SK-N-SH treated with all-trans-retinoic acid at 6 μM for 48 hours (cell line): ENCODE measurements at regions not wholly inside any gene's neighbourhood (a gene's known extent, or its start where the extent isn't known, plus 50 kb on each side); places are given as distances from the start of the nearest gene placed in this dataset.

Experiments
- ARNTL ChIP-seq: fragments of 450-650 bp; formaldehyde crosslinking; IDR thresholded peaks from 2 replicates; pipeline ENCODE4 v1.5.0; 2020; ENCODE audit warnings: low read depth, mild to moderate bottlenecking, moderate library complexity, borderline replicate concordance
- CSDC2 ChIP-seq: fragments of 250-450 bp; sonication (Bioruptor Pico); IDR thresholded peaks from 2 replicates; pipeline ENCODE4 v1.5.0; 2020; ENCODE audit warnings: mild to moderate bottlenecking, moderate library complexity
- GLIS3 ChIP-seq: fragments of 250-450 bp; sonication (Bioruptor Pico); IDR thresholded peaks from 2 replicates; pipeline ENCODE4 v1.5.0; 2020; ENCODE audit warnings: mild to moderate bottlenecking, moderate library complexity
- OSR1 ChIP-seq: fragments of 250-450 bp; sonication (Bioruptor Pico); IDR thresholded peaks from 2 replicates; pipeline ENCODE4 v1.8.0; 2022; ENCODE audit warnings: moderate library complexity, mild to moderate bottlenecking, inconsistent platforms
- PPARA ChIP-seq: fragments of 250-450 bp; sonication (Bioruptor Pico); IDR thresholded peaks from 2 replicates; pipeline ENCODE4 v1.5.0; 2020; ENCODE audit warnings: mild to moderate bottlenecking, borderline replicate concordance
- SNAI2 ChIP-seq: fragments of 250-450 bp; sonication (Bioruptor Pico); IDR thresholded peaks from 2 replicates; pipeline ENCODE4 v1.5.0; 2020; ENCODE audit warnings: mild to moderate bottlenecking, moderate library complexity
- ZC3H10 ChIP-seq: fragments of 250-450 bp; sonication (Bioruptor Pico); IDR thresholded peaks from 2 replicates; pipeline ENCODE4 v1.5.1; 2021; ENCODE audit warnings: mild to moderate bottlenecking, moderate library complexity
- ZFP30 ChIP-seq: fragments of 450-650 bp; formaldehyde crosslinking; IDR thresholded peaks from 2 replicates; pipeline ENCODE4 v1.5.0; 2022; ENCODE audit warnings: mild to moderate bottlenecking, moderate library complexity
- ZNF70 ChIP-seq: fragments of 450-650 bp; formaldehyde crosslinking; IDR thresholded peaks from 2 replicates; pipeline ENCODE4 v1.5.0; 2020; ENCODE audit warnings: mild to moderate bottlenecking, moderate library complexity
- ZNF8 ChIP-seq: fragments of 450-650 bp; formaldehyde crosslinking; IDR thresholded peaks from 2 replicates; pipeline ENCODE4 v1.5.0; 2020; ENCODE audit warnings: mild to moderate bottlenecking, moderate library complexity
- TF ChIP-seq, protein P1 (sequence below): fragments of 250-450 bp; sonication (Bioruptor Pico); IDR thresholded peaks from 2 replicates; pipeline ENCODE4 v1.8.0; 2020; ENCODE audit warnings: mild to moderate bottlenecking, moderate library complexity, borderline replicate concordance

- TF ChIP-seq ARNTL (CRISPR knock-in tag) (no peak), ZFP30 (CRISPR knock-in tag) (no peak), ZC3H10 (no peak), ZNF70 (CRISPR knock-in tag) (no peak), OSR1 (CRISPR knock-in tag) (no peak), ZNF8 (CRISPR knock-in tag) (no peak), CSDC2 (CRISPR knock-in tag) (no peak), PPARA (CRISPR knock-in tag) (no peak), SNAI2 (CRISPR knock-in tag) (no peak), GLIS3 (no peak)
- TF ChIP-seq, protein P1, sequence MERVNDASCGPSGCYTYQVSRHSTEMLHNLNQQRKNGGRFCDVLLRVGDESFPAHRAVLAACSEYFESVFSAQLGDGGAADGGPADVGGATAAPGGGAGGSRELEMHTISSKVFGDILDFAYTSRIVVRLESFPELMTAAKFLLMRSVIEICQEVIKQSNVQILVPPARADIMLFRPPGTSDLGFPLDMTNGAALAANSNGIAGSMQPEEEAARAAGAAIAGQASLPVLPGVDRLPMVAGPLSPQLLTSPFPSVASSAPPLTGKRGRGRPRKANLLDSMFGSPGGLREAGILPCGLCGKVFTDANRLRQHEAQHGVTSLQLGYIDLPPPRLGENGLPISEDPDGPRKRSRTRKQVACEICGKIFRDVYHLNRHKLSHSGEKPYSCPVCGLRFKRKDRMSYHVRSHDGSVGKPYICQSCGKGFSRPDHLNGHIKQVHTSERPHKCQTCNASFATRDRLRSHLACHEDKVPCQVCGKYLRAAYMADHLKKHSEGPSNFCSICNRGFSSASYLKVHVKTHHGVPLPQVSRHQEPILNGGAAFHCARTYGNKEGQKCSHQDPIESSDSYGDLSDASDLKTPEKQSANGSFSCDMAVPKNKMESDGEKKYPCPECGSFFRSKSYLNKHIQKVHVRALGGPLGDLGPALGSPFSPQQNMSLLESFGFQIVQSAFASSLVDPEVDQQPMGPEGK (CRISPR knock-in tag) = no peak
Measured at GRCh38 chr9:115513148-115513547, 395.2 kb upstream of the TNC start.
